OCI-LY1 (cell line): ENCODE measurements at regions not wholly inside any gene's neighbourhood (a gene's known extent, or its start where the extent isn't known, plus 50 kb on each side); places are given as distances from the start of the nearest gene placed in this dataset.

Experiments
- H2AFZ ChIP-seq: fragments of 200-600 bp; sonication (generic), shearing (Covaris generic); 2 replicates; pipeline ENCODE4 v1.6.0; 2014; ENCODE audit warnings: antibody characterized with exemption, mild to moderate bottlenecking, low read length
- H3F3A ChIP-seq: fragments of 200-600 bp; sonication (generic), shearing (Covaris generic); 2 replicates; pipeline ENCODE4 v1.6.0; 2014; ENCODE audit warnings: mild to moderate bottlenecking, antibody characterized with exemption, low read length, moderate library complexity; ENCODE audit not compliant: insufficient read depth
- H3K27ac ChIP-seq: fragments of 200-600 bp; sonication (generic); 2 replicates; pipeline ENCODE4 v1.5.1; 2014; ENCODE audit warnings: low read length, mixed run types, mild to moderate bottlenecking, low read depth; ENCODE audit not compliant: poor library complexity, severe bottlenecking
- H3K27me3 ChIP-seq: fragments of 200-600 bp; sonication (generic); 2 replicates; pipeline ENCODE4 v1.6.0; 2014; ENCODE audit warnings: antibody characterized with exemption, mild to moderate bottlenecking, low read length, moderate library complexity; ENCODE audit not compliant: insufficient read depth
- H3K36me3 ChIP-seq: fragments of 200-600 bp; sonication (generic); 2 replicates; pipeline ENCODE4 v1.6.1; 2014; ENCODE audit warnings: mild to moderate bottlenecking, antibody characterized with exemption, low read length, moderate library complexity, mixed read lengths; ENCODE audit not compliant: insufficient read depth
- H3K4me1 ChIP-seq: fragments of 200-600 bp; sonication (generic); 2 replicates; pipeline ENCODE4 v1.5.1; 2014; ENCODE audit warnings: mild to moderate bottlenecking, low read length, moderate library complexity; ENCODE audit not compliant: insufficient read depth, severe bottlenecking
- H3K4me2 ChIP-seq: fragments of 200-600 bp; sonication (generic), shearing (Covaris generic); 2 replicates; pipeline ENCODE4 v1.6.1; 2014; ENCODE audit warnings: low read length
- H3K4me3 ChIP-seq: fragments of 200-600 bp; sonication (generic); 2 replicates; pipeline ENCODE4 v1.5.1; 2014; ENCODE audit warnings: low read length, low read depth, mild to moderate bottlenecking, mixed read lengths; ENCODE audit not compliant: poor library complexity, severe bottlenecking
- H3K79me2 ChIP-seq: fragments of 200-600 bp; shearing (Covaris generic); 2 replicates; pipeline ENCODE4 v1.6.1; 2016; ENCODE audit warnings: mixed run types, low read length, mixed read lengths; ENCODE audit not compliant: insufficient read depth
- H3K9ac ChIP-seq: fragments of 200-600 bp; sonication (generic), shearing (Covaris generic); 2 replicates; pipeline ENCODE4 v1.6.1; 2014; ENCODE audit warnings: mild to moderate bottlenecking, low read length, mixed read lengths
- H3K9me2 ChIP-seq: fragments of 200-600 bp; sonication (generic), shearing (Covaris generic); 2 replicates; pipeline ENCODE4 v1.6.1; 2014; ENCODE audit warnings: low read depth, mild to moderate bottlenecking, low read length, mixed read lengths
- H3K9me3 ChIP-seq: fragments of 200-600 bp; shearing (Covaris generic); 2 replicates; pipeline ENCODE4 v1.6.1; 2014; ENCODE audit warnings: low read length, mixed read lengths
- H4K20me1 ChIP-seq: fragments of 200-600 bp; sonication (generic), shearing (Covaris generic); 2 replicates; pipeline ENCODE4 v1.6.0; 2016; ENCODE audit warnings: mild to moderate bottlenecking, low read length; ENCODE audit not compliant: insufficient read depth
- CTCF ChIP-seq: fragments of 200-600 bp; sonication (generic), shearing (Covaris generic); IDR thresholded peaks from 2 replicates; pipeline ENCODE4 v1.5.1; 2017; ENCODE audit warnings: mild to moderate bottlenecking, antibody characterized with exemption, low read length, moderate library complexity, mixed read lengths
- EZH2 ChIP-seq: fragments of 200-600 bp; sonication (generic), shearing (Covaris generic); IDR thresholded peaks from 2 replicates; pipeline ENCODE4 v1.8.0; 2017; ENCODE audit warnings: borderline replicate concordance, mixed run types, mild to moderate bottlenecking, antibody characterized with exemption, low read length, moderate library complexity, mixed read lengths

GRCh38 chr6:92588148-92588547, 831.2 kb downstream of the EPHA7 start:
- Histone ChIP-seq H3K36me3 (no peaks in the 10 kb centered on the region), H3F3A (no peaks in the 10 kb centered on the region), H3K9me2 (no peaks in the 10 kb centered on the region), H3K27me3 (no peaks in the 10 kb centered on the region), H2AFZ (no peak overlapping the region), H3K9me3 (no peaks in the 10 kb centered on the region), H3K27ac (no peak overlapping the region), H3K4me3 (no peak overlapping the region), H3K9ac (no peak overlapping the region), H3K4me1 (peaks cover 6% of the 10 kb centered on the region), H3K79me2 (no peaks in the 10 kb centered on the region), H3K4me2 (no peak overlapping the region), H4K20me1 (no peaks in the 10 kb centered on the region)
- TF ChIP-seq CTCF (no peak), EZH2 (no peak)

GRCh38 chr6:92587525-92587924, 831.8 kb downstream of the EPHA7 start:
- Histone ChIP-seq H3K36me3 (no peaks in the 10 kb centered on the region), H3K4me2 (no peak overlapping the region), H3K9ac (no peak overlapping the region), H4K20me1 (no peaks in the 10 kb centered on the region), H3F3A (no peaks in the 10 kb centered on the region), H3K4me1 (peaks cover 6% of the 10 kb centered on the region), H3K9me3 (no peaks in the 10 kb centered on the region), H3K4me3 (no peak overlapping the region), H3K27me3 (no peaks in the 10 kb centered on the region), H3K79me2 (no peaks in the 10 kb centered on the region), H2AFZ (no peak overlapping the region), H3K27ac (no peak overlapping the region), H3K9me2 (no peaks in the 10 kb centered on the region)
- TF ChIP-seq CTCF (no peak), EZH2 (no peak)

- H3K9me3 ChIP-seq = no peaks in the 10 kb centered on the region
These were observed 833.0 kb downstream of the EPHA7 start for GRCh38 chr6:92586236-92586977.

More at GRCh38 chr6:92586236-92586977, 833.0 kb downstream of the EPHA7 start:
- H3K36me3 ChIP-seq = no peaks in the 10 kb centered on the region
- TF ChIP-seq EZH2 = no peak
- TF ChIP-seq CTCF = no peak
- H3K4me2 ChIP-seq = no peak overlapping the region
- no peaks in the 10 kb centered on the region for H3K9me2 ChIP-seq
- H3K4me3 ChIP-seq = no peak overlapping the region
- H4K20me1 ChIP-seq = no peaks in the 10 kb centered on the region
- H3F3A ChIP-seq = no peaks in the 10 kb centered on the region
- H3K4me1 ChIP-seq = peaks cover 6% of the 10 kb centered on the region
- H3K27me3 ChIP-seq = no peaks in the 10 kb centered on the region
- no peak overlapping the region for H3K9ac ChIP-seq
- no peak overlapping the region for H2AFZ ChIP-seq
- H3K79me2 ChIP-seq = no peaks in the 10 kb centered on the region
- H3K27ac ChIP-seq = no peak overlapping the region
